ENCODE measurements at regions not wholly inside any gene's neighbourhood (a gene's known extent, or its start where the extent isn't known, plus 50 kb on each side); places are given as distances from the start of the nearest gene placed in this dataset.
A peak's percentile ranks its signal among the peaks of the same experiment; 100 is the strongest.
"Not testable (repeated sequence)": the region's sequence is repeated elsewhere in the genome, so short reads cannot be mapped to it uniquely, and the experiment has no call there.

- DNase-seq = not testable (repeated sequence)
Observed at GRCh38 chrX:84870281-84870680, 133.4 kb upstream of the APOOL start.

- peak; percentile 0 for DNase-seq
Observed at GRCh38 chrX:84872160-84872771, 131.4 kb upstream of the APOOL start.

- DNase-seq = no peak
Observed at GRCh38 chrX:84873176-84873575, 130.5 kb upstream of the APOOL start.

GRCh38 chrX:84876876-84877275, 126.8 kb upstream of the APOOL start:
- DNase-seq = no peak

GRCh38 chrX:84893897-84894296, 109.8 kb upstream of the APOOL start:
- DNase-seq = no peak

GRCh38 chrX:84907324-84907968, 96.2 kb upstream of the APOOL start:
- peak; percentile 0 for DNase-seq

- no peak for DNase-seq
Observed at GRCh38 chrX:84909151-84909550, 94.5 kb upstream of the APOOL start.

- no peak for DNase-seq
Observed at GRCh38 chrX:84924624-84925023, 79.1 kb upstream of the APOOL start.

- no peak for DNase-seq
Observed at GRCh38 chrX:84932814-84933213, 70.9 kb upstream of the APOOL start.

GRCh38 chrX:84933956-84934556, 69.6 kb upstream of the APOOL start:
- no peak for DNase-seq
